ENCODE measurements at regions not wholly inside any gene's neighbourhood (a gene's known extent, or its start where the extent isn't known, plus 50 kb on each side); places are given as distances from the start of the nearest gene placed in this dataset.

DNA sequence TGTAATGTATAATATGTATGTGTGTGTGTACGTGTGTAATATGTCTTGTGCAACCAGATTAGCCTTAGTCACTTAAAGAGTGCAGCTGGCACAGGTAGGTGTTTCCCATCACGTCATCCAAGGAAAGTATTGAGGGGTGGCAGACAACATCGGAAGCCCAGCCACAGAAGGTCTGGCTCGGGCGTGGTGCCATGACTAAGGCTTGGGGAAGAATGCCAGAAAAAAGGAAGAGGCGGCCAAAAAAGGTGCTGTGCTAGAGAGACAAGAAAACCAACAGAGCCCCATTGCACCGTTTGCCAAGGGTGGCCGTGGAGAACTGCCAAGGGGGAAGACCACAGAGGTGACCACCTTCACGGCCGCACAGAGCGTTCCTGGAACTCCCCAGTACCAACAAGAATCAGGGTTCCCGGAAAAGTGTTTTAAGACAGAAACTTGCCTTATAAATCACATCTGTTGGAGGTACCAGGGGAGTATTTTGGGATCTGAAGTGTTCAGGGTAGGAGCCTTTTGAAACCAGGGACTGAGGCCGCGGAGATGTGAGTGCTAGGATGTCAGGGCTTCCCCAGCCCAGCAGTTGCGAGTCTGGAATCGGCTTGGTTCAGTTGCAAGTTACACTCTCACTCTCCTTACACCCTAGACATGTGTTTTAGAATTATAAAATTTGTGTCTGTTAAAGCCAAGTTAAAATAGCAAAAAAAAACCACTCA is 131.2 kb upstream of the DYRK2 start:
- TF ChIP-seq, protein P1, sequence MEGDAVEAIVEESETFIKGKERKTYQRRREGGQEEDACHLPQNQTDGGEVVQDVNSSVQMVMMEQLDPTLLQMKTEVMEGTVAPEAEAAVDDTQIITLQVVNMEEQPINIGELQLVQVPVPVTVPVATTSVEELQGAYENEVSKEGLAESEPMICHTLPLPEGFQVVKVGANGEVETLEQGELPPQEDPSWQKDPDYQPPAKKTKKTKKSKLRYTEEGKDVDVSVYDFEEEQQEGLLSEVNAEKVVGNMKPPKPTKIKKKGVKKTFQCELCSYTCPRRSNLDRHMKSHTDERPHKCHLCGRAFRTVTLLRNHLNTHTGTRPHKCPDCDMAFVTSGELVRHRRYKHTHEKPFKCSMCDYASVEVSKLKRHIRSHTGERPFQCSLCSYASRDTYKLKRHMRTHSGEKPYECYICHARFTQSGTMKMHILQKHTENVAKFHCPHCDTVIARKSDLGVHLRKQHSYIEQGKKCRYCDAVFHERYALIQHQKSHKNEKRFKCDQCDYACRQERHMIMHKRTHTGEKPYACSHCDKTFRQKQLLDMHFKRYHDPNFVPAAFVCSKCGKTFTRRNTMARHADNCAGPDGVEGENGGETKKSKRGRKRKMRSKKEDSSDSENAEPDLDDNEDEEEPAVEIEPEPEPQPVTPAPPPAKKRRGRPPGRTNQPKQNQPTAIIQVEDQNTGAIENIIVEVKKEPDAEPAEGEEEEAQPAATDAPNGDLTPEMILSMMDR (IDR thresholded peaks at IDR 0.05; ENCODE audit: low read depth, low read length, poor library complexity, severe bottlenecking), result no peak
- no peak for TF ChIP-seq EZH2phosphoT487 (IDR thresholded peaks at IDR 0.05; ENCODE audit: borderline replicate concordance, low read length)
